ENCODE measurements at regions not wholly inside any gene's neighbourhood (a gene's known extent, or its start where the extent isn't known, plus 50 kb on each side); places are given as distances from the start of the nearest gene placed in this dataset.

DNA sequence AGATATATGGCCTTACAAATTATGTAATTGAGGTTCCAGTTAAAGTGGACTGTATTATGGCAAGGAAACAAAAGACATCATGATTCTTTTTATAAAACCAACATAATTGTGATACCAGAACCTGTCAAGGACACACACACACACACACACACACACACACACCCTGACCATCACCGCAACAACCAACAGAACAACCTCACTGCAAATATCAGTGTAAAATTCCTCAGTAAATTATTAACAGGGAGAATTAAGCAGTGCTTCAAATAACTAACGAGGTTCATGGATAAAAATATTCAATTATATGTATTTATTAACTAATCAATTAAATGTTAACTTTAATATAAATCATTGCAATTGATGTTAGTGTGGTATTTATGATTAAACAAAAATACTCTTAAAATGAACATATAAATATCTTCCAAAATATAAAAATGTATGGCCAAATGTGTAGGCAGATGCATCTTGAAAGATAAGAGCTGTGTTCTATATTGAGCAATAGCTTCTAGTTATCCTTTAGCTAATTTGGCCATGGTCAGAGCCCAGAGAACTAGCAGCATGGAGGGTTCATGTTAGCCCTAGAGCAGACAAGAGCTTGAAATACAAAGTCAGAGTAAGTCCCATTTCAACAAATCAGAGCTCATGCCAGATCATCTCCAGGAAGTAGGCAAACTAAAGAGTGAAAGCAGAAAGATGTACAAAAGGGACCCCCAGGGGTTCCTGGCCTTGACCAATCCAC, 280.5 kb upstream of the ADAMTS16 start:
- H3K4me3 Mint-ChIP-seq = no peak overlapping the region
- no peak for DNase-seq (ENCODE audit: low read depth, low spot score)
- peaks cover 2% of the 10 kb centered on the region for H3K9me3 Mint-ChIP-seq
- H3K4me1 Mint-ChIP-seq = peaks cover 4% of the 10 kb centered on the region
- TF ChIP-seq, protein P1, sequence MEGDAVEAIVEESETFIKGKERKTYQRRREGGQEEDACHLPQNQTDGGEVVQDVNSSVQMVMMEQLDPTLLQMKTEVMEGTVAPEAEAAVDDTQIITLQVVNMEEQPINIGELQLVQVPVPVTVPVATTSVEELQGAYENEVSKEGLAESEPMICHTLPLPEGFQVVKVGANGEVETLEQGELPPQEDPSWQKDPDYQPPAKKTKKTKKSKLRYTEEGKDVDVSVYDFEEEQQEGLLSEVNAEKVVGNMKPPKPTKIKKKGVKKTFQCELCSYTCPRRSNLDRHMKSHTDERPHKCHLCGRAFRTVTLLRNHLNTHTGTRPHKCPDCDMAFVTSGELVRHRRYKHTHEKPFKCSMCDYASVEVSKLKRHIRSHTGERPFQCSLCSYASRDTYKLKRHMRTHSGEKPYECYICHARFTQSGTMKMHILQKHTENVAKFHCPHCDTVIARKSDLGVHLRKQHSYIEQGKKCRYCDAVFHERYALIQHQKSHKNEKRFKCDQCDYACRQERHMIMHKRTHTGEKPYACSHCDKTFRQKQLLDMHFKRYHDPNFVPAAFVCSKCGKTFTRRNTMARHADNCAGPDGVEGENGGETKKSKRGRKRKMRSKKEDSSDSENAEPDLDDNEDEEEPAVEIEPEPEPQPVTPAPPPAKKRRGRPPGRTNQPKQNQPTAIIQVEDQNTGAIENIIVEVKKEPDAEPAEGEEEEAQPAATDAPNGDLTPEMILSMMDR (conservative IDR thresholded peaks at IDR 0.05) = no peak
- H3K27ac Mint-ChIP-seq (ENCODE audit: unreplicated experiment) = no peak overlapping the region
- peaks cover 2% of the 10 kb centered on the region for H3K27me3 Mint-ChIP-seq (ENCODE audit: low read depth)
- H3K36me3 Mint-ChIP-seq (ENCODE audit: low read depth) = no peaks in the 10 kb centered on the region

DNA sequence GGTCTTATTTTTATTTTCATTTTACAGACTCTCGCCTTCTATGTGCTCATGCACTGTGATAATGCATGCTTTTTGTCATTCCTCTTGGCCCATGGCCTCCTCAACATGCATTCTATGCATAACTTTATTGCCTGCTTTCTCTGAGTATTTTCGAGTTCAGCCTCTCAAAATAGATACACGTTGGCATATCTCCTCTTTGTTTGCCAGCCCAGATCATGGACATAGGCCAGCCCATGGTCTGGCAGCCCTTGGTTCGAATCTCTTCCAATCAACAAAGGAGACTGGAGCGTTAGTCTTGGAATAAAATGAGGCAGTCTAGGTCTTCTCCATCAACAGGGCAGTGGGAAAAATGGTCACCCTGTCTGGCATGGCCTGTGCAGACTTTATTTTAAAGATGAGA, 279.5 kb upstream of the ADAMTS16 start:
- peaks cover 5% of the 10 kb centered on the region for H3K9me3 Mint-ChIP-seq
- TF ChIP-seq, protein P1 (conservative IDR thresholded peaks at IDR 0.05) = no peak
- DNase-seq (ENCODE audit: low read depth, low spot score) = no peak
- peaks cover 3% of the 10 kb centered on the region for H3K36me3 Mint-ChIP-seq (ENCODE audit: low read depth)
- peaks cover 2% of the 10 kb centered on the region for H3K27me3 Mint-ChIP-seq (ENCODE audit: low read depth)
- peaks cover 4% of the 10 kb centered on the region for H3K4me1 Mint-ChIP-seq
- H3K4me3 Mint-ChIP-seq = no peak overlapping the region
- no peak overlapping the region for H3K27ac Mint-ChIP-seq (ENCODE audit: unreplicated experiment)

DNA sequence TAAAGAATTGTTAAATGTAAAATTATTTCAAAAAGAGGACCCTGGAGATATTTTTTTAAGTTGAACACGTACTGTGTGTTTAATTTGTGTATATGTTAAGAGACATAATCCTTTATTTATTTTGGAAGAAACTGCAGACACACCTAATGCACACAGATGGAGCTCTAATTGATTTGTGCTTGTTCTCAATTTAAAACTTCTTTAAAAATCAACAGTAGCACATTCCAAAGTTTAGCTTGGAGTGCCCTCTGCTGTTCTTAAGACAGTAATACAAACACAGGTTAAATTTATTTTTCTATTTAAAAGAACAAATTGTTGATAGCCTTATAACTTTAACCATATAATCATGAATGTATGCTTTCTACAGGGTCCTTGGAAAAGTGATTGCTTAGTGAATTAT, 277.6 kb upstream of the ADAMTS16 start:
- no peak for DNase-seq (ENCODE audit: low read depth, low spot score)
- TF ChIP-seq, protein P1 (conservative IDR thresholded peaks at IDR 0.05) = peak; percentile 89

DNA sequence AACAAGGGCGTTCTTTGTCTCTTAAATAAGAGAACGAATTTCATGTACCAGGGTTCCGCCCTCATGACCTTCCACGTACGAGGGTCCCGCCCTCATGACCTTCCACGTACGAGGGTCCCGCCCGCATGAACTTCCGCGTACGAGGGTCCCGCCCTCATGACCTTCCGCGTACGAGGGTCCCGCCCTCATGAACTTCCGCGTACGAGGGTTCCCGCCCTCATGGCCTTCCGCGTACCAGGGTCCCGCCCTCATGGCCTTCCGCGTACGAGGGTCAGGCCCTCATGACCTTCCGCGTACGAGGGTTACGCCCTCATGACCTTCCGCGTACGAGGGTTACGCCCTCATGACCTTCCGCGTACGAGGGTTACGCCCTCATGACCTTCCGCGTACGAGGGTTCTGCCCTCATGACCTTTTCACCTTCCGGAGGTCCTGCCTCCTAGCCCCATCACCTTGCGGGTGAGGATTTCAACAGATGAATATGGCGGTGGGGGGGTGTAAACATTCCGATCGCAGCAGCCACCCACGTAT, 273.9 kb upstream of the ADAMTS16 start:
- Mint-ChIP-seq H3K4me3 (no peak overlapping the region), H3K27me3 (ENCODE audit: low read depth) (peaks cover 2% of the 10 kb centered on the region), H3K9me3 (peaks cover 3% of the 10 kb centered on the region), H3K4me1 (peaks cover 5% of the 10 kb centered on the region), H3K27ac (ENCODE audit: unreplicated experiment) (no peak overlapping the region), H3K36me3 (ENCODE audit: low read depth) (peaks cover 3% of the 10 kb centered on the region)
- DNase-seq (ENCODE audit: low read depth, low spot score) = no peak
- TF ChIP-seq, protein P1 (conservative IDR thresholded peaks at IDR 0.05) = no peak

More for the DNA sequence above, 277.6 kb upstream of the ADAMTS16 start:
- Mint-ChIP-seq H3K27ac (ENCODE audit: unreplicated experiment) (no peak overlapping the region), H3K9me3 (peaks cover 5% of the 10 kb centered on the region), H3K4me1 (peaks cover 4% of the 10 kb centered on the region), H3K4me3 (no peak overlapping the region), H3K36me3 (ENCODE audit: low read depth) (peaks cover 3% of the 10 kb centered on the region), H3K27me3 (ENCODE audit: low read depth) (peaks cover 2% of the 10 kb centered on the region)

DNA sequence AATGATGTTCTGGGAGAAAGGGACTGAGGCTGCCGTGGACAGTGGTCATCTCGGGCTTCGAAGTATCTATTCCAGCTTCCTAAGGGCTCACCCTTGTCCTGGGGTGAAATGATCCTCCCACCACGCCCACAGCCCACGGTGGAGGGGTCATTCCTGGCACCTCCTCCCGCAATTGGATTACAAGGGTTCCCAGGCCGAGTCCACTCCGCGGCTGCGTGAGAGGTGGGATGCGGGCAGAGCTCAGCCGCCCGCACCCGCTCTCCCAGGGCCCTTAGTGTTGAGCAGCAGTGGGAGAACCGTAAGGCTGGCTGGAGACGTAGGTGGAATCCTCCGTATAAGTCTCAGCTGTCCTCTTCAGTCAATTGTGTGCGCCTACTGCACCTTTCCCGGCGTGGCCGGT, 273.3 kb upstream of the ADAMTS16 start:
- Mint-ChIP-seq H3K4me3 (no peak overlapping the region), H3K27me3 (ENCODE audit: low read depth) (peaks cover 2% of the 10 kb centered on the region), H3K27ac (ENCODE audit: unreplicated experiment) (no peak overlapping the region), H3K9me3 (peaks cover 3% of the 10 kb centered on the region), H3K36me3 (ENCODE audit: low read depth) (peaks cover 3% of the 10 kb centered on the region), H3K4me1 (peaks cover 5% of the 10 kb centered on the region)
- TF ChIP-seq, protein P1 (conservative IDR thresholded peaks at IDR 0.05) = no peak
- no peak for DNase-seq (ENCODE audit: low read depth, low spot score)

All from neural crest cell (in vitro differentiated cells).